GM12878 (cell line): ENCODE measurements at regions not wholly inside any gene's neighbourhood (a gene's known extent, or its start where the extent isn't known, plus 50 kb on each side); places are given as distances from the start of the nearest gene placed in this dataset.

Experiments
- ATAC-seq: fragments of 200-7000 bp; cut with Tn5 transposase; 3 replicates; pipeline ENCODE4 v1.9.1; 2020; ENCODE audit warnings: mild to moderate bottlenecking, moderate library complexity
- BruUV-seq: library from RNA; stranded (reverse); fragments of 400-500 nt; replicated peaks from 2 replicates; lab custom pipeline; 2021; lab: Mats Ljungman, UMichigan
- CTCF ChIA-PET: fragments of 300-600 bp; sonication (Branson Sonifier 250); formaldehyde crosslinking; extraction: SDS; loops from one replicate; lab custom pipeline; 2021; ENCODE audit warnings: inconsistent platforms; lab: Yijun Ruan, JAX
- POLR2A ChIA-PET: fragments of 350-600 bp; formaldehyde crosslinking; extraction: SDS; loops from one replicate; lab custom pipeline; 2021; ENCODE audit warnings: inconsistent platforms; lab: Charles Lee
- RAD21 ChIA-PET: fragments of 300-600 bp; sonication (Branson Sonifier 250); formaldehyde crosslinking; loops from one replicate; lab custom pipeline; 2023; ENCODE audit warnings: antibody characterized with exemption; ENCODE audit not compliant: unreplicated experiment; lab: Charles Lee
- SMC1A ChIA-PET: fragments of 300-600 bp; sonication (Branson Sonifier 250); formaldehyde crosslinking; loops from one replicate; lab custom pipeline; 2023; ENCODE audit not compliant: unreplicated experiment, uncharacterized antibody; lab: Charles Lee
- DNase-seq: peaks from one replicate; pipeline ENCODE4 v3.0.0-alpha.2; 2011; ENCODE audit warnings: low read depth, low spot score
- FAIRE-seq: peaks from 3 replicates; lab custom pipeline; 2011; peaks lifted over from hg19 to GRCh38; lab: Jason Lieb, UNC
- H2AFZ ChIP-seq: 2 replicates; pipeline ENCODE4 v1.6.0; 2011; ENCODE audit warnings: low read depth, low read length, control low read depth; ENCODE audit not compliant: control insufficient read depth
- H3K27ac ChIP-seq: 2 replicates; pipeline ENCODE4 v1.5.1; 2011; ENCODE audit warnings: control low read depth; ENCODE audit not compliant: control insufficient read depth, insufficient read depth
- H3K27me3 ChIP-seq, 2 experiments: replicated peaks in 1 of 2; 2 replicates each; pipeline versions ENCODE4 v1.6.0 to v1.6.1; 2011; ENCODE audit warnings: low read length in 1 of 2; ENCODE audit not compliant: control insufficient read depth in 2 of 2, insufficient read depth in 2 of 2
- H3K36me3 ChIP-seq, 2 experiments: 2 replicates each; pipeline ENCODE4 v1.5.1; 2011; ENCODE audit warnings: low read length in 1 of 2; ENCODE audit not compliant: control insufficient read depth in 2 of 2, insufficient read depth in 2 of 2
- H3K4me1 ChIP-seq: 2 replicates; pipeline ENCODE4 v1.6.1; 2011; ENCODE audit warnings: mild to moderate bottlenecking, low read length, moderate library complexity, mixed read lengths; ENCODE audit not compliant: control insufficient read depth, insufficient read depth
- H3K4me2 ChIP-seq: 2 replicates; pipeline ENCODE4 v1.6.0; 2011; ENCODE audit warnings: control low read depth; ENCODE audit not compliant: control insufficient read depth, insufficient read depth
- H3K4me3 ChIP-seq: fragments of 200-600 bp; sonication (generic); 2 replicates; pipeline ENCODE4 v1.5.1; 2016
- H3K79me2 ChIP-seq: 2 replicates; pipeline ENCODE4 v1.6.0; 2011; ENCODE audit warnings: low read length; ENCODE audit not compliant: control insufficient read depth, insufficient read depth
- H3K9ac ChIP-seq: 2 replicates; pipeline ENCODE4 v1.8.0; 2011; ENCODE audit warnings: low read length, control low read depth, mixed read lengths; ENCODE audit not compliant: control insufficient read depth, insufficient read depth
- H3K9me3 ChIP-seq: replicated peaks from 3 replicates; pipeline ENCODE4 v1.5.1; 2011; ENCODE audit warnings: mild to moderate bottlenecking, low read length; ENCODE audit not compliant: control insufficient read depth, insufficient read depth
- H4K20me1 ChIP-seq: 2 replicates; pipeline ENCODE4 v1.6.0; 2011; ENCODE audit not compliant: control insufficient read depth, insufficient read depth
- CHD2 ChIP-seq: IDR thresholded peaks from 2 replicates; pipeline ENCODE4 v1.6.1; 2011; ENCODE audit warnings: low read depth, low read length, improper control_type of control experiment, borderline replicate concordance
- GABPA ChIP-seq: IDR thresholded peaks from 2 replicates; pipeline ENCODE4 v1.6.1; 2014; ENCODE audit warnings: antibody characterized with exemption, low read depth, mild to moderate bottlenecking, inconsistent platforms
- KDM1A ChIP-seq: fragments of 200-600 bp; sonication (generic); IDR thresholded peaks from 2 replicates; pipeline ENCODE4 v1.6.1; 2016; ENCODE audit warnings: borderline replicate concordance
- LARP7 ChIP-seq: fragments of 450-650 bp; IDR thresholded peaks from 2 replicates; pipeline ENCODE4 v1.6.1; 2017; ENCODE audit warnings: mild to moderate bottlenecking
- MEF2B ChIP-seq: fragments of 450-650 bp; IDR thresholded peaks from 2 replicates; pipeline ENCODE4 v1.6.1; 2018; ENCODE audit warnings: mild to moderate bottlenecking, moderate library complexity; ENCODE audit not compliant: partially characterized antibody, poor library complexity, severe bottlenecking
- NBN ChIP-seq: fragments of 450-650 bp; IDR thresholded peaks from 2 replicates; pipeline ENCODE4 v1.6.1; 2016
- RBBP5 ChIP-seq: fragments of 200-600 bp; sonication (generic); conservative IDR thresholded peaks from 2 replicates; pipeline ENCODE4 v1.6.1; 2016
- SIN3A ChIP-seq: IDR thresholded peaks from 2 replicates; pipeline ENCODE4 v1.6.1; 2012; ENCODE audit warnings: low read depth, low read length, improper control_type of control experiment
- ZNF384 ChIP-seq: IDR thresholded peaks from 2 replicates; pipeline ENCODE4 v1.6.1; 2012; ENCODE audit warnings: low read depth, mild to moderate bottlenecking, low read length, improper control_type of control experiment, borderline replicate concordance
- WGBS: methylation state at CpG from one replicate; pipeline ENCODE4 v1.1.6; 2016; ENCODE audit warnings: low lambda C conversion rate; ENCODE audit not compliant: insufficient replicate concordance, insufficient coverage; ENCODE audit errors: missing lambda C conversion rate; 5-methylcytosine and 5-hydroxymethylcytosine counted together
- in situ Hi-C: fragments of 300-500 bp; cut with MboI; formaldehyde crosslinking; loops from 9 replicates; pipeline ENCODE4 v1.14.3; 2018; ENCODE audit warnings: mixed read lengths
- intact Hi-C: fragments of 100-400 bp; cut with micrococcal nuclease; formaldehyde crosslinking; loops from one replicate; pipeline ENCODE4 v1.14.2; 2022; ENCODE audit not compliant: unreplicated experiment
- TF ChIP-seq, protein P1 (sequence below): fragments of 150-350 bp; IDR thresholded peaks from 2 replicates; pipeline ENCODE4 v1.6.1; 2016; ENCODE audit warnings: low read depth, low read length

DNA sequence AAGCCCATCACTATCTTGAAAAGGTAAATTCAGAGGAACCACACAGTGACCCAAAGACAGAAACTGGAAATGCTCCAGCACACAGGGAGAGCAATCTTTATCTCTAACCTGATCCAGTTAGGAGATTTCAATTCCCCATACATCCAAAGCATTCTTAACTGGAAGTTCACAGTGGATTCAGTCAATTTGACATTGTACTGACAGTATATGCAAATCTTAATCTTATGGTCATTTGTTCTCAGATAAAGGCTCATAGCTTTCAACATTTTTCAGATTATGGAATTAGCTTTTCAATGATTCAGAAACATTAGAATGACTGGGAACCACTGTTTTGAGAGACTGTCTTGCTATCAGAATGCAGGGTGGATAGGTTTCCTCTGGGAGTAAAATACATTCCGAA, 1455.6 kb downstream of the OLFM4 start:
- H3K79me2 ChIP-seq, result no peaks in the 10 kb centered on the region
- no peaks in the 10 kb centered on the region for H3K4me1 ChIP-seq
- H3K9me3 ChIP-seq, result no peaks in the 10 kb centered on the region
- no peak overlapping the region for H3K27ac ChIP-seq
- POLR2A ChIA-PET, result no interaction called here
- H3K4me3 ChIP-seq, result no peak overlapping the region
- intact Hi-C loops, result no loop called here
- H3K27me3 ChIP-seq, result no peaks in the 10 kb centered on the region
- ATAC-seq (no peak), FAIRE-seq (no peak), DNase-seq (no peak)
- BruUV-seq, result no TSS peak
- SMC1A ChIA-PET, result no interaction called here
- H4K20me1 ChIP-seq, result no peaks in the 10 kb centered on the region
- CTCF ChIA-PET, result no interaction called here
- TF ChIP-seq KDM1A (no peak), CHD2 (no peak), RBBP5 (no peak), MEF2B (no peak), SIN3A (no peak), ZNF384 (no peak), NBN (no peak), GABPA (no peak), LARP7 (no peak)
- TF ChIP-seq, protein P1, sequence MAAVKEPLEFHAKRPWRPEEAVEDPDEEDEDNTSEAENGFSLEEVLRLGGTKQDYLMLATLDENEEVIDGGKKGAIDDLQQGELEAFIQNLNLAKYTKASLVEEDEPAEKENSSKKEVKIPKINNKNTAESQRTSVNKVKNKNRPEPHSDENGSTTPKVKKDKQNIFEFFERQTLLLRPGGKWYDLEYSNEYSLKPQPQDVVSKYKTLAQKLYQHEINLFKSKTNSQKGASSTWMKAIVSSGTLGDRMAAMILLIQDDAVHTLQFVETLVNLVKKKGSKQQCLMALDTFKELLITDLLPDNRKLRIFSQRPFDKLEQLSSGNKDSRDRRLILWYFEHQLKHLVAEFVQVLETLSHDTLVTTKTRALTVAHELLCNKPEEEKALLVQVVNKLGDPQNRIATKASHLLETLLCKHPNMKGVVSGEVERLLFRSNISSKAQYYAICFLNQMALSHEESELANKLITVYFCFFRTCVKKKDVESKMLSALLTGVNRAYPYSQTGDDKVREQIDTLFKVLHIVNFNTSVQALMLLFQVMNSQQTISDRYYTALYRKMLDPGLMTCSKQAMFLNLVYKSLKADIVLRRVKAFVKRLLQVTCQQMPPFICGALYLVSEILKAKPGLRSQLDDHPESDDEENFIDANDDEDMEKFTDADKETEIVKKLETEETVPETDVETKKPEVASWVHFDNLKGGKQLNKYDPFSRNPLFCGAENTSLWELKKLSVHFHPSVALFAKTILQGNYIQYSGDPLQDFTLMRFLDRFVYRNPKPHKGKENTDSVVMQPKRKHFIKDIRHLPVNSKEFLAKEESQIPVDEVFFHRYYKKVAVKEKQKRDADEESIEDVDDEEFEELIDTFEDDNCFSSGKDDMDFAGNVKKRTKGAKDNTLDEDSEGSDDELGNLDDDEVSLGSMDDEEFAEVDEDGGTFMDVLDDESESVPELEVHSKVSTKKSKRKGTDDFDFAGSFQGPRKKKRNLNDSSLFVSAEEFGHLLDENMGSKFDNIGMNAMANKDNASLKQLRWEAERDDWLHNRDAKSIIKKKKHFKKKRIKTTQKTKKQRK, result no peak
- no peak overlapping the region for H3K9ac ChIP-seq
- WGBS, result 0% methylated on average over 1 of the region's 1 CpG
- no peak overlapping the region for H3K4me2 ChIP-seq
- no peaks in the 10 kb centered on the region for H3K36me3 ChIP-seq
- RAD21 ChIA-PET, result no interaction called here
- in situ Hi-C loops, result no loop called here
- H2AFZ ChIP-seq, result no peak overlapping the region
